Vagina (tissue), 2 donors: ENCODE measurements at regions not wholly inside any gene's neighbourhood (a gene's known extent, or its start where the extent isn't known, plus 50 kb on each side); places are given as distances from the start of the nearest gene placed in this dataset.

Experiments
- DNase-seq, 2 donors: peaks; one replicate each; pipeline ENCODE4 v3.0.0-alpha.2; 2017; ENCODE audit errors: extremely low spot score in 2 of 2
- H3K27ac ChIP-seq: fragments of 200-600 bp; sonication (generic); one replicate; pipeline ENCODE4 v1.5.1; 2019
- H3K27me3 ChIP-seq: fragments of 200-600 bp; sonication (generic); one replicate; pipeline ENCODE4 v1.5.1; 2019
- H3K36me3 ChIP-seq, 2 donors: fragments of 200-600 bp; sonication (generic); one replicate each; pipeline ENCODE4 v1.5.1; 2017 to 2019
- H3K4me1 ChIP-seq: fragments of 200-600 bp; sonication (generic); one replicate; pipeline ENCODE4 v1.5.1; 2019
- H3K4me3 ChIP-seq, 2 donors: fragments of 200-600 bp; sonication (generic); 1 replicate in 1 of 2; 2 replicates in 1 of 2; pipeline ENCODE4 v1.5.1; 2016 to 2019
- H3K9me3 ChIP-seq: fragments of 200-600 bp; sonication (generic); one replicate; pipeline ENCODE4 v1.5.1; 2019
- POLR2A ChIP-seq, 2 donors: fragments of 450-650 bp; IDR thresholded peaks; one replicate each; pipeline ENCODE4 v1.6.1; 2017; ENCODE audit warnings: antibody characterized with exemption in 2 of 2, mild to moderate bottlenecking in 2 of 2, moderate library complexity in 2 of 2
- POLR2AphosphoS5 ChIP-seq, 2 donors: sonication (generic); formaldehyde crosslinking; IDR thresholded peaks; one replicate each; pipeline ENCODE4 v1.9.0; 2017; ENCODE audit warnings: antibody characterized with exemption in 2 of 2, mild to moderate bottlenecking in 2 of 2, low read depth in 1 of 2; ENCODE audit not compliant: insufficient read depth in 1 of 2
- intact Hi-C: fragments of 100-400 bp; cut with DNase I; formaldehyde crosslinking; loops from one replicate; pipeline ENCODE4 v1.15.1; 2023
- TF ChIP-seq, protein P1 (sequence below), 3 experiments: fragments of 450-650 bp in 2 of 3; fragments of 200-600 bp in 1 of 3; sonication (generic) in 1 of 3; IDR thresholded peaks; one replicate each; pipeline ENCODE4 v1.5.1; 2017 to 2019; ENCODE audit warnings: antibody characterized with exemption in 3 of 3, mild to moderate bottlenecking in 2 of 3, moderate library complexity in 2 of 3

DNA sequence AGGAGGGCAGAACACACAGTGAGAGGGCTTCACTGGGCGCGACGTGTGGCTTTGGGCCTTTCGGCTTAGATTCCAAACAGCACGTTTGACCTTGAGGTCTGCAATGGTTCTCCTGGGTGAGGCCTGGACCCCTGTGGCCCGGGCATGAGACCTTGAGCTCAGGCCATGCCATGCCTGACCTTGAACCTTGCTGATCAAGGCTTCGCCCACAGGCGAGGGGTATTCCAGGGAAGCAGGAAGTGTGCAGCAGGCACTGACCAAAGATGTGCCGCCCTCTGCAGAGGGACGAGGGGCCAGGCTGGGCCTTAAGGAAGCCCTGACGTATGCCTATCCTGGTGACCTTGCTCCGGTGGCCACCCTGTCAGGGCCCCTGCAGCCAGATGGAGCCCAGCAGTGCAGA is 178.3 kb upstream of the HDAC4 start:
- H3K27me3 ChIP-seq, result no peaks in the 10 kb centered on the region
- TF ChIP-seq, protein P1, sequence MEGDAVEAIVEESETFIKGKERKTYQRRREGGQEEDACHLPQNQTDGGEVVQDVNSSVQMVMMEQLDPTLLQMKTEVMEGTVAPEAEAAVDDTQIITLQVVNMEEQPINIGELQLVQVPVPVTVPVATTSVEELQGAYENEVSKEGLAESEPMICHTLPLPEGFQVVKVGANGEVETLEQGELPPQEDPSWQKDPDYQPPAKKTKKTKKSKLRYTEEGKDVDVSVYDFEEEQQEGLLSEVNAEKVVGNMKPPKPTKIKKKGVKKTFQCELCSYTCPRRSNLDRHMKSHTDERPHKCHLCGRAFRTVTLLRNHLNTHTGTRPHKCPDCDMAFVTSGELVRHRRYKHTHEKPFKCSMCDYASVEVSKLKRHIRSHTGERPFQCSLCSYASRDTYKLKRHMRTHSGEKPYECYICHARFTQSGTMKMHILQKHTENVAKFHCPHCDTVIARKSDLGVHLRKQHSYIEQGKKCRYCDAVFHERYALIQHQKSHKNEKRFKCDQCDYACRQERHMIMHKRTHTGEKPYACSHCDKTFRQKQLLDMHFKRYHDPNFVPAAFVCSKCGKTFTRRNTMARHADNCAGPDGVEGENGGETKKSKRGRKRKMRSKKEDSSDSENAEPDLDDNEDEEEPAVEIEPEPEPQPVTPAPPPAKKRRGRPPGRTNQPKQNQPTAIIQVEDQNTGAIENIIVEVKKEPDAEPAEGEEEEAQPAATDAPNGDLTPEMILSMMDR (IDR thresholded peaks at IDR 0.05), result no peak
- TF ChIP-seq POLR2AphosphoS5 (IDR thresholded peaks at IDR 0.05; ENCODE audit: insufficient read depth in 1 of 2, low read depth in 1 of 2), result no peak
- no peak for TF ChIP-seq POLR2A (IDR thresholded peaks at IDR 0.05)
- no peaks in the 10 kb centered on the region for H3K9me3 ChIP-seq
- no peak overlapping the region for H3K27ac ChIP-seq
- no peak overlapping the region for H3K4me3 ChIP-seq
- H3K36me3 ChIP-seq, result no peaks in the 10 kb centered on the region
- DNase-seq, result no peak
- H3K4me1 ChIP-seq, result no peaks in the 10 kb centered on the region
- intact Hi-C loops, result no loop called here

DNA sequence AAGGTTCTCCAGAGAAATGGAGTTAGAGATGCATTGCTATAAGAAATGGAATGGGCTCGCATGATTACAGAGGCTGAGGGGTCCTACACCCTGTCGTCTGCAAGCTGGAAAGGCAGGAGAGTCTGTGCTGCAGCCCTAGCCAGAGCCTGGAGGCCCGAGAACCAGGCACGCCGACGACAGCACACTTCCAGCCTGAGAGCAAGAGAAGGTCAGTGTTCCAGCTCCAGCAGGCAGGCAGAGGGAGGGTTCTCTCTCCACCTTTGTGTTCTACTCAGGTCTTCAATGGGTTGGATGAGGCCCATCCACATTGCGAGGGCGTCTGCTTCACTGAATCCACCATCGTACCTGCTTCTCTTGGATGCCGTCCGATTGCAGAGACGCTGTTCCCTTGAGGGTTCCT is 177.6 kb upstream of the HDAC4 start:
- Histone ChIP-seq H3K4me1 (no peaks in the 10 kb centered on the region), H3K9me3 (no peaks in the 10 kb centered on the region), H3K27me3 (no peaks in the 10 kb centered on the region), H3K27ac (no peak overlapping the region), H3K36me3 (no peaks in the 10 kb centered on the region), H3K4me3 (no peak overlapping the region)
- no peak for DNase-seq
- intact Hi-C loops, result no loop called here
- TF ChIP-seq, protein P1 (IDR thresholded peaks at IDR 0.05), result no peak
- no peak for TF ChIP-seq POLR2AphosphoS5 (IDR thresholded peaks at IDR 0.05; ENCODE audit: insufficient read depth in 1 of 2, low read depth in 1 of 2)

GRCh38 chr2:239577935-239578334 is 177.1 kb upstream of the HDAC4 start:
- no peaks in the 10 kb centered on the region for H3K4me1 ChIP-seq
- H3K4me3 ChIP-seq, result no peak overlapping the region
- TF ChIP-seq, protein P1 (IDR thresholded peaks at IDR 0.05), result no peak
- no peak for TF ChIP-seq POLR2A (IDR thresholded peaks at IDR 0.05)
- TF ChIP-seq POLR2AphosphoS5 (IDR thresholded peaks at IDR 0.05; ENCODE audit: insufficient read depth in 1 of 2, low read depth in 1 of 2), result no peak
- no peak overlapping the region for H3K27ac ChIP-seq
- H3K9me3 ChIP-seq, result no peaks in the 10 kb centered on the region
- DNase-seq, result no peak
- intact Hi-C loops, result no loop called here
- H3K27me3 ChIP-seq, result no peaks in the 10 kb centered on the region
- no peaks in the 10 kb centered on the region for H3K36me3 ChIP-seq

DNA sequence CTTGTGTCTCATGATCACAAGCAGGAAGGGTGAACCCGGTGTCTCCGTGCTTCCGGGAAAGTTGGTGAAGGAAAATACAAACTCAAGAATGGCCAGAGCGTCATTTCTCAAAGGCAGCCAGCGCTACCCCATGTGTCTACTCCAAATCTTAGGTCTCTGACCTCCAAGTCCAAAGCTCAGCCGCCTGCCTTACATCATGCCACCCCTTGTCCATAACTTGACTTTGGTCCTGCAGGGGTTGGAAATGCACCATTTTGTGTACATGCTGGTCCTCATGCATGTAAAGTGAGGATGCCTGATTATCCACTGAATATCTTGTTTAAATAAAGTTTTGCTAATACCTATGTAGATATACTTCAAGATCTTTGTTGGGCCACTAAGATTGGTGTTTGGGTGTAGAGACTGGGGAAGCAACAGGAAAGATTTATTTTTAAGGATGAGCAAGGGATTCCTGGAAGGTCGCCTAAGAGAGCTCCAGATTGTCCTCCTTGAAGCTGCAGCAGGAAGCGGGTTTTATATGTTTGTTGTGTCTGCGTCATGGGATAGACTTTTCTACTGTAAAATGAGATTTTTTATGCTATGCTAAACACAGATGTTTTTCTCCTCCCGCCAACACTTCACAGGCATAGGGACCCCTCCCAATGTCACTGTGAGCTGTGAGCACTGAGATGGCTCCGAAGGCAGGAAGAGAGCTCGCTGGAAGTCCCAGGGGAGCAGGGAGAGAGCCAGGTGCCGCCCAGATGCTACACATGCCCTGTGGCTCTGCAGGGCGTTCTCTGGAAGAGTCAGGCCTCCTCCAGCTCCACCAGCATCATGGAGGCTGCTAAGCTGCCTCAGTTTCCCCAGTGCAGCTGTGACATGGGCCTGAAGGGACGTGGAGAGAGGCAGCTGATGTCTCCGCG is 176.2 kb upstream of the HDAC4 start:
- Histone ChIP-seq H3K4me3 (no peak overlapping the region), H3K27me3 (no peaks in the 10 kb centered on the region), H3K4me1 (no peaks in the 10 kb centered on the region), H3K27ac (no peak overlapping the region), H3K36me3 (no peaks in the 10 kb centered on the region), H3K9me3 (no peaks in the 10 kb centered on the region)
- DNase-seq, result no peak
- intact Hi-C loops, result no loop called here
- TF ChIP-seq, protein P1 (IDR thresholded peaks at IDR 0.05), result no peak
- TF ChIP-seq POLR2AphosphoS5 (IDR thresholded peaks at IDR 0.05; ENCODE audit: insufficient read depth in 1 of 2, low read depth in 1 of 2) (no peak), POLR2A (IDR thresholded peaks at IDR 0.05) (no peak)

- Histone ChIP-seq H3K4me1 (no peaks in the 10 kb centered on the region), H3K9me3 (no peaks in the 10 kb centered on the region), H3K27me3 (no peaks in the 10 kb centered on the region), H3K4me3 (no peak overlapping the region), H3K27ac (no peak overlapping the region), H3K36me3 (no peaks in the 10 kb centered on the region)
- no peak for DNase-seq
- TF ChIP-seq, protein P1 (IDR thresholded peaks at IDR 0.05), result no peak
- TF ChIP-seq POLR2A (IDR thresholded peaks at IDR 0.05), result no peak
- no peak for TF ChIP-seq POLR2AphosphoS5 (IDR thresholded peaks at IDR 0.05; ENCODE audit: insufficient read depth in 1 of 2, low read depth in 1 of 2)
- intact Hi-C loops, result no loop called here
These were observed 175.2 kb upstream of the HDAC4 start for GRCh38 chr2:239575931-239576445.
